ENCODE measurements at regions not wholly inside any gene's neighbourhood (a gene's known extent, or its start where the extent isn't known, plus 50 kb on each side); places are given as distances from the start of the nearest gene placed in this dataset.

- TF ChIP-seq, protein P1, sequence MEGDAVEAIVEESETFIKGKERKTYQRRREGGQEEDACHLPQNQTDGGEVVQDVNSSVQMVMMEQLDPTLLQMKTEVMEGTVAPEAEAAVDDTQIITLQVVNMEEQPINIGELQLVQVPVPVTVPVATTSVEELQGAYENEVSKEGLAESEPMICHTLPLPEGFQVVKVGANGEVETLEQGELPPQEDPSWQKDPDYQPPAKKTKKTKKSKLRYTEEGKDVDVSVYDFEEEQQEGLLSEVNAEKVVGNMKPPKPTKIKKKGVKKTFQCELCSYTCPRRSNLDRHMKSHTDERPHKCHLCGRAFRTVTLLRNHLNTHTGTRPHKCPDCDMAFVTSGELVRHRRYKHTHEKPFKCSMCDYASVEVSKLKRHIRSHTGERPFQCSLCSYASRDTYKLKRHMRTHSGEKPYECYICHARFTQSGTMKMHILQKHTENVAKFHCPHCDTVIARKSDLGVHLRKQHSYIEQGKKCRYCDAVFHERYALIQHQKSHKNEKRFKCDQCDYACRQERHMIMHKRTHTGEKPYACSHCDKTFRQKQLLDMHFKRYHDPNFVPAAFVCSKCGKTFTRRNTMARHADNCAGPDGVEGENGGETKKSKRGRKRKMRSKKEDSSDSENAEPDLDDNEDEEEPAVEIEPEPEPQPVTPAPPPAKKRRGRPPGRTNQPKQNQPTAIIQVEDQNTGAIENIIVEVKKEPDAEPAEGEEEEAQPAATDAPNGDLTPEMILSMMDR (IDR thresholded peaks at IDR 0.05) = no peak
- no peak for TF ChIP-seq EZH2 (IDR thresholded peaks at IDR 0.05; ENCODE audit: borderline replicate concordance, insufficient read depth, low read depth, low read length, poor library complexity, severe bottlenecking)
These were observed 99.9 kb upstream of the PLSCR4 start for GRCh38 chr3:146350852-146351251.

Measured in B cell (primary cell).